H1 (cell line): ENCODE measurements at regions not wholly inside any gene's neighbourhood (a gene's known extent, or its start where the extent isn't known, plus 50 kb on each side); places are given as distances from the start of the nearest gene placed in this dataset.
A peak's percentile ranks its signal among the peaks of the same experiment; 100 is the strongest.

Source experiments
- CTCF ChIA-PET: fragments of 300-600 bp; sonication (Branson Sonifier 250); formaldehyde crosslinking; loops from one replicate; lab custom pipeline; 2021; ENCODE audit not compliant: partially characterized antibody; lab: Charles Lee
- POLR2A ChIA-PET: fragments of 300-600 bp; sonication (Branson Sonifier 250); formaldehyde crosslinking; loops from one replicate; lab custom pipeline; 2021; ENCODE audit warnings: inconsistent platforms; ENCODE audit not compliant: partially characterized antibody; lab: Charles Lee
- DNase-seq, 2 experiments: peaks; one replicate each; pipeline versions ENCODE4 v3.0.0 to v3.0.0-alpha.2; 2010 to 2022; ENCODE audit warnings: low spot score in 2 of 2, low read depth in 1 of 2, mixed read lengths in 1 of 2
- FAIRE-seq: peaks from 2 replicates; lab custom pipeline; 2011; peaks lifted over from hg19 to GRCh38; lab: Jason Lieb, UNC
- H2AFZ ChIP-seq: 2 replicates; pipeline ENCODE4 v1.8.1; 2012; ENCODE audit warnings: low read length, inconsistent platforms
- H2AK5ac ChIP-seq: 2 replicates; pipeline ENCODE4 v1.6.1; 2013; ENCODE audit warnings: low read depth, low read length
- H2BK120ac ChIP-seq: replicated peaks from 2 replicates; pipeline ENCODE3; 2013; ENCODE audit warnings: low read depth, low read length, inconsistent platforms
- H2BK12ac ChIP-seq: 2 replicates; pipeline ENCODE4 v1.6.1; 2013; ENCODE audit warnings: low read depth, low read length
- H2BK15ac ChIP-seq: 2 replicates; pipeline ENCODE4 v1.6.1; 2013; ENCODE audit warnings: low read length
- H2BK20ac ChIP-seq: 2 replicates; pipeline ENCODE4 v1.6.1; 2013; ENCODE audit warnings: low read length
- H2BK5ac ChIP-seq: 2 replicates; pipeline ENCODE4 v1.6.1; 2013; ENCODE audit warnings: low read depth, low read length
- H3K14ac ChIP-seq: 2 replicates; pipeline ENCODE4 v1.6.1; 2013; ENCODE audit warnings: inconsistent platforms; ENCODE audit not compliant: insufficient read length
- H3K18ac ChIP-seq: 2 replicates; pipeline ENCODE4 v1.6.1; 2013; ENCODE audit warnings: low read length; ENCODE audit errors: extremely low read depth
- H3K23ac ChIP-seq: 2 replicates; pipeline ENCODE4 v1.6.1; 2013; ENCODE audit warnings: inconsistent platforms; ENCODE audit not compliant: insufficient read length
- H3K23me2 ChIP-seq: 2 replicates; pipeline ENCODE4 v1.6.1; 2013; ENCODE audit warnings: low read depth, low read length
- H3K27ac ChIP-seq: 2 replicates; pipeline ENCODE4 v1.6.1; 2011; ENCODE audit warnings: low read depth, low read length, inconsistent platforms
- H3K27me3 ChIP-seq, 4 experiments: replicated peaks in 1 of 4; 1 replicate in 1 of 4; 2 replicates in 3 of 4; pipeline versions ENCODE4 v1.6.1 to v1.8.1; 2011 to 2013; ENCODE audit warnings: low read length in 3 of 4, mild to moderate bottlenecking in 3 of 4, inconsistent platforms in 2 of 4, mixed read lengths in 2 of 4, moderate library complexity in 1 of 4; ENCODE audit not compliant: control insufficient read depth in 3 of 4, insufficient read depth in 3 of 4; ENCODE audit errors: extremely low read depth in 1 of 4
- H3K36me3 ChIP-seq, 4 experiments: 2 replicates each; pipeline versions ENCODE4 v1.6.1 to v1.8.1; 2011 to 2013; ENCODE audit warnings: mild to moderate bottlenecking in 4 of 4, low read length in 3 of 4, moderate library complexity in 2 of 4, control low read depth in 1 of 4, inconsistent platforms in 1 of 4; ENCODE audit not compliant: insufficient read depth in 4 of 4, control insufficient read depth in 2 of 4
- H3K4ac ChIP-seq: replicated peaks from 2 replicates; pipeline ENCODE3; 2013; ENCODE audit warnings: low read length, low read depth, mixed read lengths, inconsistent platforms; ENCODE audit not compliant: insufficient read length
- H3K4me1 ChIP-seq, 4 experiments: replicated peaks in 1 of 4; 1 replicate in 1 of 4; 2 replicates in 3 of 4; pipeline versions ENCODE4 v1.6.1 to v1.8.1; 2011 to 2013; ENCODE audit warnings: low read length in 3 of 4, inconsistent platforms in 2 of 4, mixed read lengths in 1 of 4; ENCODE audit not compliant: insufficient read depth in 4 of 4, control insufficient read depth in 3 of 4
- H3K4me2 ChIP-seq, 2 experiments: 2 replicates each; pipeline versions ENCODE4 v1.6.1 to v1.8.1; 2011 to 2013; ENCODE audit warnings: low read depth in 2 of 2, low read length in 2 of 2, control low read depth in 1 of 2, inconsistent platforms in 1 of 2, mild to moderate bottlenecking in 1 of 2; ENCODE audit not compliant: insufficient read depth in 1 of 2
- H3K4me3 ChIP-seq, 4 experiments: fragments of 200-600, 300-600 bp in 1 of 4; sonication (generic), shearing (Covaris generic), sonication (Bioruptor Twin) in 1 of 4; 2 replicates each; pipeline versions ENCODE4 v1.5.1 to v1.8.1; 2011 to 2016; ENCODE audit warnings: low read length in 4 of 4, low read depth in 3 of 4, control low read depth in 2 of 4, inconsistent platforms in 2 of 4, mild to moderate bottlenecking in 2 of 4, mixed read lengths in 1 of 4, moderate library complexity in 1 of 4; ENCODE audit not compliant: insufficient read depth in 2 of 4; ENCODE audit errors: extremely low read depth in 1 of 4
- H3K56ac ChIP-seq: replicated peaks from 2 replicates; pipeline ENCODE3; 2013; ENCODE audit warnings: low read depth, mild to moderate bottlenecking, mixed read lengths, low read length, inconsistent platforms; ENCODE audit not compliant: insufficient read length
- H3K79me1 ChIP-seq: 2 replicates; pipeline ENCODE4 v1.6.1; 2013; ENCODE audit warnings: low read depth, low read length, control low read depth
- H3K79me2 ChIP-seq, 2 experiments: 2 replicates each; pipeline versions ENCODE4 v1.6.1 to v1.8.1; 2012 to 2013; ENCODE audit warnings: low read length in 2 of 2, mild to moderate bottlenecking in 2 of 2, inconsistent platforms in 1 of 2; ENCODE audit not compliant: insufficient read depth in 2 of 2, control insufficient read depth in 1 of 2
- H3K9ac ChIP-seq, 4 experiments: replicated peaks in 1 of 4; 1 replicate in 1 of 4; 2 replicates in 3 of 4; pipeline versions ENCODE4 v1.6.1 to v1.8.1; 2011 to 2013; ENCODE audit warnings: low read depth in 3 of 4, low read length in 3 of 4, control low read depth in 2 of 4, mild to moderate bottlenecking in 2 of 4, moderate library complexity in 2 of 4, inconsistent platforms in 1 of 4; ENCODE audit errors: extremely low read depth in 1 of 4
- H3K9me3 ChIP-seq, 2 experiments: 2 replicates each; pipeline versions ENCODE4 v1.6.1 to v1.8.1; 2012 to 2013; ENCODE audit warnings: mild to moderate bottlenecking in 2 of 2, moderate library complexity in 2 of 2, control low read depth in 1 of 2, inconsistent platforms in 1 of 2, low read depth in 1 of 2, low read length in 1 of 2, mixed read lengths in 1 of 2; ENCODE audit not compliant: insufficient read depth in 2 of 2
- H4K20me1 ChIP-seq, 2 experiments: replicated peaks in 1 of 2; 2 replicates each; pipeline versions ENCODE3 to v1.8.1; 2011 to 2013; ENCODE audit warnings: inconsistent platforms in 2 of 2, low read length in 2 of 2, mild to moderate bottlenecking in 1 of 2; ENCODE audit not compliant: insufficient read depth in 2 of 2, control insufficient read depth in 1 of 2
- H4K5ac ChIP-seq: 2 replicates; pipeline ENCODE4 v1.6.1; 2013; ENCODE audit warnings: low read length, low read depth, mixed read lengths, inconsistent platforms; ENCODE audit not compliant: insufficient read length
- H4K8ac ChIP-seq: 2 replicates; pipeline ENCODE4 v1.8.0; 2013; ENCODE audit warnings: mild to moderate bottlenecking, moderate library complexity, low read length, inconsistent platforms; ENCODE audit not compliant: insufficient read depth; ENCODE audit errors: extremely low read depth
- H4K91ac ChIP-seq: replicated peaks from 2 replicates; pipeline ENCODE3; 2013; ENCODE audit warnings: low read length, mixed read lengths, inconsistent platforms; ENCODE audit not compliant: insufficient read length
- CBX5 ChIP-seq: fragments of 300-800, 300-1000 bp; sonication (generic); IDR thresholded peaks from 2 replicates; pipeline ENCODE4 v1.7.1; 2016; ENCODE audit warnings: antibody characterized with exemption, low read length, low read depth
- CTBP2 ChIP-seq: IDR thresholded peaks from 2 replicates; pipeline ENCODE4 v1.7.0; 2011; ENCODE audit warnings: borderline replicate concordance, mild to moderate bottlenecking, moderate library complexity, mixed read lengths, low read length; ENCODE audit not compliant: insufficient read depth, insufficient read length
- GABPA ChIP-seq: IDR thresholded peaks from 2 replicates; pipeline ENCODE4 v1.6.1; 2011; ENCODE audit warnings: mild to moderate bottlenecking, low read length, moderate library complexity, borderline replicate concordance; ENCODE audit not compliant: insufficient read depth
- HDAC2 ChIP-seq, 2 experiments: fragments of 300-600 bp in 1 of 2; sonication (generic) in 1 of 2; IDR thresholded peaks; 2 replicates each; pipeline ENCODE4 v1.6.1; 2011 to 2012; ENCODE audit warnings: low read depth in 2 of 2, low read length in 2 of 2, mild to moderate bottlenecking in 2 of 2, moderate library complexity in 2 of 2, borderline replicate concordance in 1 of 2, inconsistent platforms in 1 of 2
- JUND ChIP-seq: IDR thresholded peaks from 2 replicates; pipeline ENCODE4 v1.6.1; 2011; ENCODE audit warnings: mild to moderate bottlenecking, improper control_type of control experiment, low read length
- NRF1 ChIP-seq: IDR thresholded peaks from 2 replicates; pipeline ENCODE4 v1.6.1; 2011; ENCODE audit warnings: mild to moderate bottlenecking, low read depth, low read length, improper control_type of control experiment
- PHF8 ChIP-seq: fragments of 200-600 bp; sonication (generic); conservative IDR thresholded peaks from 2 replicates; pipeline ENCODE4 v1.7.1; 2012; ENCODE audit warnings: low read depth, mild to moderate bottlenecking, inconsistent platforms, low read length, moderate library complexity
- SIRT6 ChIP-seq: IDR thresholded peaks from one replicate; pipeline ENCODE4 v1.7.1; 2012; ENCODE audit warnings: low read length, inconsistent platforms
- SIX5 ChIP-seq: IDR thresholded peaks from 2 replicates; pipeline ENCODE4 v1.6.1; 2011; ENCODE audit warnings: mild to moderate bottlenecking, low read depth, low read length
- SP1 ChIP-seq: IDR thresholded peaks from 2 replicates; pipeline ENCODE4 v1.6.1; 2011; ENCODE audit warnings: low read depth, low read length
- TCF12 ChIP-seq: IDR thresholded peaks from 2 replicates; pipeline ENCODE4 v1.6.1; 2011; ENCODE audit warnings: low read depth, mild to moderate bottlenecking, low read length
- YY1 ChIP-seq: IDR thresholded peaks from 2 replicates; pipeline ENCODE4 v1.6.1; 2011; ENCODE audit warnings: low read depth, mild to moderate bottlenecking, low read length
- WGBS, 2 experiments: shearing (Covaris generic) in 1 of 2; methylation state at CpG; one replicate each; pipeline versions ENCODE4 v1.1.6 to v1.1.7; 2013 to 2015; ENCODE audit warnings: low lambda C conversion rate in 2 of 2, mixed read lengths in 2 of 2, inconsistent platforms in 1 of 2, low coverage in 1 of 2, missing lambda C conversion rate in 1 of 2; ENCODE audit not compliant: insufficient replicate concordance in 2 of 2, insufficient coverage in 1 of 2, insufficient read length in 1 of 2; ENCODE audit errors: extremely low coverage in 1 of 2, missing lambda C conversion rate in 1 of 2; 5-methylcytosine and 5-hydroxymethylcytosine counted together

- no peak overlapping the region for H3K9ac ChIP-seq
- H3K4ac ChIP-seq, result no peak overlapping the region
- no peaks in the 10 kb centered on the region for H3K79me1 ChIP-seq
- no peak overlapping the region for H3K56ac ChIP-seq
- no peak overlapping the region for H3K18ac ChIP-seq
- H3K23me2 ChIP-seq, result peaks cover 5% of the 10 kb centered on the region; the same call in 1 of the 2 replicates
- CTCF ChIA-PET, result interaction anchor here (0.9 to 1.2 kb wide), 4 partner anchors 8 to 20 kb away, joined by 3 read pairs; no protein-coding TSS in a partner anchor
- H3K27me3 ChIP-seq, result peaks cover 0 to 12% (median 7%) of the 10 kb centered on the region in 4 experiments; a peak in 5 of 7 replicates
- H4K91ac ChIP-seq, result peak overlapping the region; percentile 15
- H4K8ac ChIP-seq, result no peak overlapping the region; the same call in none of the 2 replicates
- H2BK12ac ChIP-seq, result no peak overlapping the region; the same call in 1 of the 2 replicates
- no peak overlapping the region for H2AK5ac ChIP-seq
- H2BK20ac ChIP-seq, result no peak overlapping the region; the same call in 1 of the 2 replicates
- no peak overlapping the region for H3K14ac ChIP-seq
- H3K36me3 ChIP-seq, result no peaks in the 10 kb centered on the region
- no peak overlapping the region for H2BK120ac ChIP-seq
- 0 out of 2 replicates have a peak overlapping the region, but pooled peaks have one; percentile 29 for H2BK15ac ChIP-seq
- H2AFZ ChIP-seq, result no peak overlapping the region
- H3K4me3 ChIP-seq, result no peak overlapping the region
- no peak for TF ChIP-seq SP1
- no peak for TF ChIP-seq NRF1
- no peak for TF ChIP-seq JUND
- no peak for TF ChIP-seq TCF12
- no peak for TF ChIP-seq CBX5
- no peak for TF ChIP-seq YY1
- TF ChIP-seq PHF8, result no peak
- TF ChIP-seq GABPA, result no peak
- TF ChIP-seq CTBP2, result no peak
- no peak for TF ChIP-seq SIRT6
- TF ChIP-seq SIX5, result no peak
- TF ChIP-seq HDAC2 (IDR thresholded peaks at IDR 0.05; ENCODE audit: borderline replicate concordance in 1 of 2, low read depth in 2 of 2, low read length in 2 of 2), result no peak
- TF ChIP-seq, all 59 proteins: peak for 0
- no peak overlapping the region for H3K27ac ChIP-seq
- no peak overlapping the region for H3K23ac ChIP-seq
- no peaks in the 10 kb centered on the region for H3K9me3 ChIP-seq
- 92% methylated on average over 11 of the region's 13 CpGs; no CpG with 5 or more reads in 1 of the 2 experiments for WGBS, 2 experiments
- H3K4me2 ChIP-seq, result no peak overlapping the region
- no peak overlapping the region for H2BK5ac ChIP-seq
- FAIRE-seq, result no peak
- no peaks in the 10 kb centered on the region for H3K79me2 ChIP-seq
- peaks cover 5 to 28% (median 20%) of the 10 kb centered on the region in 4 experiments for H3K4me1 ChIP-seq
- no peaks in the 10 kb centered on the region for H4K20me1 ChIP-seq
- POLR2A ChIA-PET, result interaction anchor here (1.3 kb wide), 1 partner anchor 16 kb away, joined by 3 read pairs; no protein-coding TSS in a partner anchor
- H4K5ac ChIP-seq, result no peak overlapping the region
- DNase-seq, result no peak
Observed at GRCh38 chr14:101074196-101075024, 170.9 kb upstream of the RTL1 start.
